ENCODE measurements at regions not wholly inside any gene's neighbourhood (a gene's known extent, or its start where the extent isn't known, plus 50 kb on each side); places are given as distances from the start of the nearest gene placed in this dataset.

GRCh38 chr9:130780865-130781504, 54.1 kb upstream of the ABL1 start:
- in situ Hi-C loops (cut with HindIII; ENCODE audit: low sequenced_read_pairs): no loop called here
- no peak for DNase-seq (ENCODE audit: low spot score)

DNA sequence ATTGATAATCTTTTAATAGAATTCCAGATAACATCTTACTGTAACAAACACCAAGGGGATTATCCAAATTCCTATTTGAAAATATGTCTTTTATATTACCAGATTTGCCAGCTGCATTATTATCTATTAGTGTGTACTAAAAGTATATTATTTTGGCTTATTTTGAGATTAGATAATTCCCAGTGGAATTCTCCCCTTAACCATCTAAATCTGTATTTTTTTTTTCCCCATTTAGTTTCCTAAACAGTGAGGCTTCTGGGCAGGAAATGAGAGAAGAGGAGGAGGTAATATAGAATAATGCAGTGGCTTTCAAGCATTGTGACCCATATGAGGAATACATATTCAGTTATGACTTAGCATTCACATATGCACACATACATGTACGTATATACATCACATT, 53.5 kb upstream of the ABL1 start:
- DNase-seq (ENCODE audit: low spot score): no peak
- in situ Hi-C loops (cut with HindIII; ENCODE audit: low sequenced_read_pairs): no loop called here

- no peak for DNase-seq (ENCODE audit: low spot score)
- in situ Hi-C loops (cut with HindIII; ENCODE audit: low sequenced_read_pairs): no loop called here
Measured at GRCh38 chr9:130782886-130783530, 52.0 kb upstream of the ABL1 start.

DNA sequence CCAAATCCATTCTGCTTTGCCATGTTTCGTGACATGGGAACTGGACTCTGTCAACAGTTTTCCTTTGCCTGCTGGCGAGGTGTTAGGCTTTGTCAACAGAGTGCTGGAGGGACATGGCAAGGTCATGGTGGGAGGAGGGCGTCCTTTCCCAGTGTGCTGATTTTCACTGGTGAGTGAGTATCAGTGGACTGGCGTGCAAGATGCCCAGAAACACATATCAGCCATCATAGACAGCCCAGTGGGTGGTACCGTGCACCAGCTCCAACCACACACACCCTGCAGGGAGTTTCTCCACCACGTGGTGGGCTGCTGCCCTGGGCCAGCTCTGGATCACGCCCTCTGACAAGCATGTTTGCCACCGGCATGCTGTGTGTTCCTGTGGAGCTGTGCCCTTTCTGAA, 50.0 kb upstream of the ABL1 start:
- no peak for DNase-seq (ENCODE audit: low spot score)
- in situ Hi-C loops (cut with HindIII; ENCODE audit: low sequenced_read_pairs): no loop called here
